Breast epithelium (tissue), 4 donors: ENCODE measurements at regions not wholly inside any gene's neighbourhood (a gene's known extent, or its start where the extent isn't known, plus 50 kb on each side); places are given as distances from the start of the nearest gene placed in this dataset.

Experiments used
- DNase-seq, 2 donors: peaks; one replicate each; pipeline ENCODE4 v3.0.0-alpha.2; 2019; ENCODE audit warnings: low spot score in 2 of 2
- H3K27ac ChIP-seq, 2 donors: fragments of 200-600 bp; sonication (generic) in 1 of 2; one replicate each; pipeline ENCODE4 v1.5.1; 2016 to 2019; ENCODE audit warnings: mild to moderate bottlenecking in 1 of 2
- H3K27me3 ChIP-seq, 2 donors: fragments of 200-600 bp; sonication (generic) in 1 of 2; one replicate each; pipeline versions ENCODE4 v1.5.1 to v1.6.0; 2017 to 2019; ENCODE audit warnings: control low read depth in 1 of 2, mild to moderate bottlenecking in 1 of 2
- H3K36me3 ChIP-seq: fragments of 200-600 bp; one replicate; pipeline ENCODE4 v1.5.1; 2019
- H3K4me1 ChIP-seq, 2 donors: fragments of 200-600 bp; sonication (generic); one replicate each; pipeline ENCODE4 v1.5.1; 2016 to 2019; ENCODE audit warnings: control low read depth in 1 of 2
- H3K4me3 ChIP-seq, 3 donors: fragments of 200-600 bp; sonication (generic); 1 replicate in 2 of 3; 2 replicates in 1 of 3; pipeline ENCODE4 v1.5.1; 2016 to 2019; ENCODE audit warnings: mild to moderate bottlenecking in 3 of 3, moderate library complexity in 2 of 3
- H3K9me3 ChIP-seq, 2 donors: fragments of 200-600 bp; sonication (generic) in 1 of 2; one replicate each; pipeline ENCODE4 v1.5.1; 2016 to 2019; ENCODE audit warnings: control low read depth in 1 of 2
- CTCF ChIP-seq, 3 donors: fragments of 450-650 bp; IDR thresholded peaks; one replicate each; pipeline ENCODE4 v1.5.1; 2016 to 2017; ENCODE audit warnings: antibody characterized with exemption in 3 of 3, mild to moderate bottlenecking in 3 of 3, moderate library complexity in 3 of 3
- POLR2A ChIP-seq: fragments of 450-650 bp; IDR thresholded peaks from one replicate; pipeline ENCODE4 v1.6.1; 2016; ENCODE audit warnings: antibody characterized with exemption, mild to moderate bottlenecking, moderate library complexity
- POLR2AphosphoS5 ChIP-seq, 3 donors: sonication (generic); formaldehyde crosslinking; IDR thresholded peaks; one replicate each; pipeline ENCODE4 v1.6.1; 2017; ENCODE audit warnings: antibody characterized with exemption in 3 of 3
- intact Hi-C: fragments of 100-400 bp; cut with DNase I; formaldehyde crosslinking; loops from one replicate; pipeline ENCODE4 v1.15.1; 2023; ENCODE audit warnings: low total_unique reads

DNA sequence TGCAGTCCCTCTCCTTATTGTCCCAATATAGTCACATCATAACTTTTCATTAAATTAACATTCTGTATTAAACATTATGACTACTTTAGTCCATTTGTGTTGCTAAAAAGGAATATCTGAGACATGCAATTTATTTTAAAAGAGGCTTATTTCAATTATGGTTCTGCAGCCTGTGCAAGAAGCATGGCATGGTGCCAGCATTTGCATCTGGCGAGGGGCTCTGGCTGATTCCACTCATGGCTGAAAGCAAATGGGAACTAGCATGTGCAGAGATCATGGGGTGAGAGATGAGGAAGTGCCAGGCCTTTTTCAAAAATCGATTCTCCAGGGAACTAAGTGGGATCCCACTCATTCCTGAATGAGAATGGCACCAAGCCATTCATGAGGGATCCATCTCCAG is 476.3 kb upstream of the RPS6KA3 start:
- no peaks in the 10 kb centered on the region for H3K9me3 ChIP-seq
- no peak overlapping the region for H3K27ac ChIP-seq
- DNase-seq = no peak
- TF ChIP-seq POLR2AphosphoS5 (IDR thresholded peaks at IDR 0.05) = no peak
- TF ChIP-seq CTCF (IDR thresholded peaks at IDR 0.05) = no peak
- no peak for TF ChIP-seq POLR2A
- no peak overlapping the region for H3K4me3 ChIP-seq
- no peaks in the 10 kb centered on the region for H3K4me1 ChIP-seq
- intact Hi-C loops = no loop called here
- no peaks in the 10 kb centered on the region for H3K36me3 ChIP-seq
- H3K27me3 ChIP-seq = peaks cover 0 to 16% of the 10 kb centered on the region in 2 donors

- intact Hi-C loops = no loop called here
- H3K4me3 ChIP-seq = no peak overlapping the region
- no peak overlapping the region for H3K27ac ChIP-seq
- H3K36me3 ChIP-seq = no peaks in the 10 kb centered on the region
- H3K9me3 ChIP-seq = no peaks in the 10 kb centered on the region
- H3K27me3 ChIP-seq = peaks cover 0 to 16% of the 10 kb centered on the region in 2 donors
- no peak for TF ChIP-seq POLR2AphosphoS5 (IDR thresholded peaks at IDR 0.05)
- no peak for TF ChIP-seq CTCF (IDR thresholded peaks at IDR 0.05)
- TF ChIP-seq POLR2A = no peak
- DNase-seq = peak in 1 of 2 donors; percentile 17
- no peaks in the 10 kb centered on the region for H3K4me1 ChIP-seq
Measured at GRCh38 chrX:20742106-20742505, 475.4 kb upstream of the RPS6KA3 start.

GRCh38 chrX:20740443-20740842 is 473.7 kb upstream of the RPS6KA3 start:
- no peak for DNase-seq
- no peaks in the 10 kb centered on the region for H3K4me1 ChIP-seq
- no peaks in the 10 kb centered on the region for H3K36me3 ChIP-seq
- no peak overlapping the region for H3K27ac ChIP-seq
- intact Hi-C loops = no loop called here
- H3K27me3 ChIP-seq = peaks cover 0 to 16% of the 10 kb centered on the region in 2 donors
- H3K9me3 ChIP-seq = no peaks in the 10 kb centered on the region
- TF ChIP-seq CTCF (IDR thresholded peaks at IDR 0.05) (no peak), POLR2AphosphoS5 (IDR thresholded peaks at IDR 0.05) (no peak), POLR2A (no peak)
- no peak overlapping the region for H3K4me3 ChIP-seq

- intact Hi-C loops = no loop called here
- Histone ChIP-seq H3K9me3 (no peaks in the 10 kb centered on the region), H3K27ac (no peak overlapping the region), H3K27me3 (peaks cover 0 to 16% of the 10 kb centered on the region in 2 donors), H3K4me3 (no peak overlapping the region), H3K4me1 (no peaks in the 10 kb centered on the region), H3K36me3 (no peaks in the 10 kb centered on the region)
- DNase-seq = no peak
- no peak for TF ChIP-seq POLR2AphosphoS5 (IDR thresholded peaks at IDR 0.05)
- TF ChIP-seq CTCF (IDR thresholded peaks at IDR 0.05) = no peak
Measured at GRCh38 chrX:20739038-20739745, 472.5 kb upstream of the RPS6KA3 start.

- Histone ChIP-seq H3K27ac (no peak overlapping the region), H3K27me3 (peaks cover 0 to 13% of the 10 kb centered on the region in 2 donors), H3K36me3 (no peaks in the 10 kb centered on the region), H3K9me3 (peaks cover 0 to 5% of the 10 kb centered on the region in 2 donors), H3K4me1 (no peaks in the 10 kb centered on the region), H3K4me3 (no peak overlapping the region)
- TF ChIP-seq POLR2AphosphoS5 (IDR thresholded peaks at IDR 0.05) (no peak), CTCF (IDR thresholded peaks at IDR 0.05) (no peak), POLR2A (no peak)
- intact Hi-C loops = no loop called here
- no peak for DNase-seq
Measured at GRCh38 chrX:20729416-20729815, 462.7 kb upstream of the RPS6KA3 start.
